HG03025 (cell line): ENCODE measurements at regions not wholly inside any gene's neighbourhood (a gene's known extent, or its start where the extent isn't known, plus 50 kb on each side); places are given as distances from the start of the nearest gene placed in this dataset.

ENCODE experiments used
- ATAC-seq: cut with Tn5 transposase; IDR thresholded peaks from one replicate; pipeline ENCODE4 v1.9.1; 2021; ENCODE audit warnings: mild to moderate bottlenecking, moderate library complexity; ENCODE audit not compliant: unreplicated experiment, low FRiP score

DNA sequence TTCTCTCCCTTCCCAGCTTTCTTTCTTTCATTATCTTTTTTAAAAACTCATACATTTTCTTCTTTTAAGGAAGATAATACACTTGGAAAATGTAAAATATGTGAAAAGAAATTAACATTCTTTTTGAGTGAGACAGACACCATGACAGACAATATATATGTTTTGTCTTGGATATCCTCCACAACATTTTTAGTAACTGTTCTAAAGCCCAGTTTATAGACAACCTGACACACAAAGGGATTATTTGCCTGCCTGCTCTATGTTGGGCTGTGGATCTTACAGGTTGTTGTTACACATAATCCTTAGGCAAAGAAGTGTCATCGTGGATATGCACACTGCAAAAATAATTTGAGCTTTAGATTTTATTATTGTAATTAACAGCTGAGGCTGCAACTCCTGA lies 301.4 kb upstream of the PDGFD start:
- no peak for ATAC-seq

DNA sequence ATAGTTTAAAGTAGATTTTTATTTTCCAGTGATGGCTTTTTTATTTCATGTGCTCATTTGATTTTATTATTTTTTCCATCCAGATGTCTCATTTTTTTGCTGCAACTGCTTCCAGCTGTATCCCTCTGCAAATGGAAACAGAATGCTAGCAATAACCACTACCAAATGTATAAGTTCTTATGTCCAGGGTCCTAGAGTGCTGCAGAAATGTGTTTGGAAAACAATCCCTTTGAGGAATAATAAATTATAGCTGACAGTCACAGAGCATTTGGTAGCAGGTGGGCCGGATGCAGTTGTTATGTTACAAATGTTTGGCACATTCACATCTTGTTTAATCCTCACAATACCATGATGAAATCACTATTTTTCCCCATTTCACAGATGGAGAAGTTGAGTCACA lies 300.7 kb upstream of the PDGFD start:
- no peak for ATAC-seq

DNA sequence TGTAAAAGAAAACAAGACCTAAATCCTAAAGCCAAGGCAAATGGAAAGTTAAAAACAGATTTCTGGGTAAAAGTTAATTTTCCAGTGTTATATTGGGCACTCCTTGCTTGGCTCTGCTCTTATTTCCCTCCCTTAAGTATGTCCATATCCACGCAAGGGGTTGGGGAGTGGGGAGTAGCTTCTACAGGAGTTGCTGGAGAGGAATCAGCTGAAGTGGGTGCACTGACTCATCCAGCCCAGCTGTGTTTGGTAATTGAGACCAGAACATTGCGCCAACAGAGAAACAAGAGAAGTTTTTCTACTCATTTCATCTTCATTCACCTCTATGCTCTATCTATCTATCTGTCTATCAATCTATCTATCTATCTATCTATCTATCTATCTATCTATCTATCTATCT lies 298.4 kb upstream of the PDGFD start:
- ATAC-seq = no peak

GRCh38 chr11:104451197-104451893 lies 287.4 kb upstream of the PDGFD start:
- no peak for ATAC-seq

- no peak for ATAC-seq
These were observed 279.4 kb upstream of the PDGFD start for GRCh38 chr11:104443387-104443786.

- ATAC-seq = no peak
These were observed 278.4 kb upstream of the PDGFD start for GRCh38 chr11:104442321-104442720.

DNA sequence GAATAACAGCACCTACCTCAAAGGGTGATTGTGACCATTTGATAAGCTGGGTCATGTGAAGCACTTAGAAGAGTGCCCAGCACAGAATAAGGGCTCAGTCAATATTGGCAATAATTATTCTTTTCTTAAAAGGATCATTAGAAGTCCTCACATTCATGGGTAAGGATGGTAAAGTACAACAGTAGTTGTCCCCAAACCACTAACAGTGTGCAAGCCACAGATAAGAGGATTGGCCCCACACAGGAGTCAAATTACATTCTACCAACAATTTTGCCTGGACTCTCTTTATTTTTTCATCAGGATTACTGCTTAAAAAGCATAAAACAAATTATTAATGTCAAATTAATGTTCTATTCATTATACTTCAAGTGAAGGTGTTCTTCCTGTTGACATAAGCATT lies 271.5 kb upstream of the PDGFD start:
- ATAC-seq = no peak

- ATAC-seq = no peak
These were observed 269.8 kb upstream of the PDGFD start for GRCh38 chr11:104433751-104434150.

DNA sequence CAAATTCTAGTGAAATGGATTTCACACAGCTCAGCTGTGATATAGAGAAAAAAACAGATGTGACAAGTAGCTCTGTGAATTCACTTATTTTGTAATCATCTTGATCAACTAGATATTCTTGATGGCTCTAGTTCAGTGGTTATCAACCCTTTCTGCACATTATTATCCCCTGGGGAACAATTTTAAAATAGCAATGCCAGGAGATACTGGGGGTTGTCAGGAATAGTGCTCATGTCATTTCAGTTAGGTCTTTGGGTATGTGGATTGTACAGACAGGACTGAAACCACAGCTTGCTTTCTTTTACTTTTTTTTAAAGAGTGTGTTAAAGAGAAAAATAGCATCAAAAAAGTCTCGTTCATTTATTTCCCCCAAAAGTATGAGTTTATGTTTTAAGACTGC lies 269.0 kb upstream of the PDGFD start:
- no peak for ATAC-seq

DNA sequence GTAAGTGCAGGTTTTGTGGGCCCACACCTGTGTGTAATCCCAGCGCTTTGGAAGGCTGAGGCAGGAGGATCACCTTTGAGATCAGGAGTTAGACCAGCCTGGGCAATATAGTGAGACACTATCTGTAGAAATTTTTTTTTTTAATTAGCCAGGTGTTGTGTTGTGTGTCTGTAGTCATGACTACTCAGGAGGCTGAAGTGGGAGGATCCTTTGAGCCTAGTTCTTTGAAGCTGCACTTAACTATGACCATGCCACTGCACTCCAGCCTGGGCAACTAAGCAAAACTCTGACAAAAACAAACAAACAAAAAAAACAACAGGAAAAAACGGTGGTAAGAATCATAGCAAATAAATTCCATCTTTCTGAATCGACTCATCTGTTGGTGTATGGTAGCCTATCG lies 268.6 kb upstream of the PDGFD start:
- no peak for ATAC-seq

DNA sequence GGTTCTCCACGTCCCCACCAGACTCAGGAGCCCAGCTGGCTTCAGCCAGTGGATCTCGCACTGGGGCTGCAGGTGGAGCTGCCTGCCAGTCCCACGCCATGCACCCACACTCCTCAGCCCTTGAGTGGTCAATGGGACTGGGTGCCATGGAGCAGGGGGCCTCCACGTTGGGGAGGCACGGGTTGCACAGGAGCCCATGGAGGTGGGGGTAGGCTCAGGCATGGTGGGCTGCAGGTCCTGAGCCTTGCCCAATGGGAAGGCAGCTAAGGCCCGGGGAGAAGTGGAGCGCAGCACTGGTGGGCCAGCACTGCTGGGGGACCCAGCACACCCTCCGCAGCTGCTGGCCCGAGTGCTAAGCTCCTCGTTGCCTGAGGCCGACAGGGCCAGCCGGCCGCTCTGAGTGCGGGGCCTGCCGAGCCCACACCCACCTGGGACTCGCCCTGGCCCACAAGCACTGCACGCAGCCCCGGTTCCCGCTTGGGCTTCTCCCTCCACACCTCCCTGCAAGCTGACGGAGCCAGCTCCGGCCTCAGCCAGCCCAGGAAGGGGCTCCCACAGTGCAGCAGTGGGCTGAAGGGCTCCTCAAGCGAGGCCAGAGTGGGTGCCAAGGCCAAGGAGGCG lies 258.5 kb upstream of the PDGFD start:
- ATAC-seq = no peak

DNA sequence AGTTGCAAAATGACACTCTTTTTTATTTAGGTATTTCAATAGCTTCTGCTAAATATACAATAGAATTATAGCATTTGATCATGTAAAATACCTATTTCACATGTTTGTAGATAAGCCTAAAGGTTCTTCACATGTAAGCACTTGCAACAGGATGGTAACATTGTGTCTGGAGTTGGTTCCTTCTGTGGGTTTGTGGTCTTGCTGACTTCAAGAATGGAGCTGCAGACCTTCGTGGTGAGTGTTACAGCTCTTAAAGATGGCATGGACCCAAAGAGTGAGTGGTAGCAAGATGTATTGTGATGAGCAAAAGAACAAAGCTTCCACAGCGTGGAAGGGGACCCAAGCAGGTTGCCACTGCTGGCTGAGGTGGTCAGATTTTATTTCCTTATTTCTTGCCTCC lies 246.4 kb upstream of the PDGFD start:
- no peak for ATAC-seq

GRCh38 chr11:104408630-104409029 lies 244.7 kb upstream of the PDGFD start:
- no peak for ATAC-seq

DNA sequence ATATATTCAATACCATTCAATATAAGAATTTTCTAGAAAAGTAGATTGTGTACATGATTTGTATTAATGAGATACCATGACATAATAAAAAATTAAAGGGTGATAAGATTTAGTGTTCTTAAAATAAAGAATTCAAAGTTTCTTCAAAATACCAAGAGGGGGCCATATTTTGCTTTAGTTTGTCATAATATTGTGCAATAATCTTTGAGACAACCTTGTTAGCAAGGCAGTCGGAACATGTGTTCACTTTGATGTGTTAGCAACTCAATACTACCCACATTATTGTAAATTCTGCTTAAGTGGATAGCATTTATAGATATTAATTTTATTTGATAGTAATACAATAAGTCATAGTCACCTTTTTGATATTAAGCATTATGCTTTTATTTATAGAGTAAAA lies 241.3 kb upstream of the PDGFD start:
- ATAC-seq = no peak

GRCh38 chr11:104404231-104405175 lies 240.6 kb upstream of the PDGFD start:
- ATAC-seq = no peak

GRCh38 chr11:104402812-104403521 lies 239.0 kb upstream of the PDGFD start:
- ATAC-seq = no peak

GRCh38 chr11:104394508-104394907 lies 230.6 kb upstream of the PDGFD start:
- no peak for ATAC-seq

GRCh38 chr11:104390651-104391050 lies 226.7 kb upstream of the PDGFD start:
- no peak for ATAC-seq

DNA sequence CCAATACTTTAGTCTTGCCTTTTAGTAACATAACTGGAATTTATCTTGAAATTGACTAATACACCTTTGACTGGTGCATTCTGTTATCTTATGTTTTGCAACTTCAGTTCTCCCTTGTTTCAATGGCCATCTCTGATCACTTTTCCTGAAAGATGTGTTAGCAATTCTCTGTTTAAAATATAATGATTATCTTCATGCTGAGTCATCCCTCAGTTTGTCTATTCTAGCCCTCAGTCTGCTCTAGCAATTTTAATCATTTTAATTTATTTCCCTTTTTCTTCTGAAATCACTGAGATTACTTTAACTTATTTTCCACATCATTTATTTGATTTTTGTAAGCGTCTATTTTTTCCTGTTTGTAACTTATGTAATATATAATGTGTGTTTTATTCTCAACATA lies 221.9 kb upstream of the PDGFD start:
- ATAC-seq = no peak

DNA sequence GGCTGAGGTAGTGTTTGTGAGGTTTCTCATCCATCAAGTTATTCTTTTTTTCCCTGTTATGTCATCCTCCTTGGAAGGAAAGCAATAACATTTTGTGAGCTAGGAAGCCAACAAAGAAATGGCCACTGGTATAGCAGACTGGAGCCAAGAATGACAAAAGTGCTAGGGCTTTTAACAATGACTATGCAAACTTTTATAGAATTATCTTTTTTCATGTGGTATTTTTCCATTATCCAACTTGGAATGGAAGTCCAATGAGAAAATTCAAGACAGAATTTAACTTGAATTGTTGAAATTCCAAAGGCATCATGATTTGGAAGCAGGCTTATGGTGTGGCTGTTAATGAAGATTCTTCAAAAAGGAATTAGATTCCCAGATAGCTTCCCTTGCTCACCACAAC lies 216.4 kb upstream of the PDGFD start:
- no peak for ATAC-seq

DNA sequence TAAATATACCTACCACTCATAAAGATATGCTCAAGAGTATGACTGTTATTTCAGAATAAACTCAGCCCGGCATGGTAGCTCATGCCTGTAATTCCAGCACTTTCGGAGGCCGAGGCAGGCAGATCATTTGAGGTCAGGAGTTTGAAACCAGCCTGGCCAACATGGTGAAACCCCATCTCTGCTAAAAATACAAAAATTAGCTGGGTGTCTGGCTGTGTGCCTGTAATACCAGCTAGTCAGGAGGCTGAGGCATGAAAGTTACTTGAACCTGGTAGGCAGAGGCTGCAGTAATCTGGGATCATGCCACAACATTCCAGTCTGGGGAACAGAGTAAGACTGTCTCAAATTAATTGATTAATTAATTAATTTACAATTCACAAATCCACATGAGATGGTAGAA lies 208.2 kb upstream of the PDGFD start:
- ATAC-seq = no peak
